ENCODE measurements at regions not wholly inside any gene's neighbourhood (a gene's known extent, or its start where the extent isn't known, plus 50 kb on each side); places are given as distances from the start of the nearest gene placed in this dataset.

GRCh38 chr13:65036999-65037398 is 2193.1 kb downstream of the PCDH9 start:
- no peak for TF ChIP-seq CTCF (IDR thresholded peaks at IDR 0.05; ENCODE audit: poor library complexity)
- no peak for TF ChIP-seq EZH2phosphoT487 (IDR thresholded peaks at IDR 0.05; ENCODE audit: low read depth, severe bottlenecking, unreplicated experiment)
- TF ChIP-seq EZH2 (IDR thresholded peaks at IDR 0.05; ENCODE audit: borderline replicate concordance) = no peak

Data from hepatocyte (in vitro differentiated cells).